GM19463 (cell line): ENCODE measurements at regions not wholly inside any gene's neighbourhood (a gene's known extent, or its start where the extent isn't known, plus 50 kb on each side); places are given as distances from the start of the nearest gene placed in this dataset.

Source experiments
- ATAC-seq: cut with Tn5 transposase; IDR thresholded peaks from one replicate; pipeline ENCODE4 v1.9.1; 2021; ENCODE audit warnings: mild to moderate bottlenecking, moderate library complexity; ENCODE audit not compliant: unreplicated experiment

DNA sequence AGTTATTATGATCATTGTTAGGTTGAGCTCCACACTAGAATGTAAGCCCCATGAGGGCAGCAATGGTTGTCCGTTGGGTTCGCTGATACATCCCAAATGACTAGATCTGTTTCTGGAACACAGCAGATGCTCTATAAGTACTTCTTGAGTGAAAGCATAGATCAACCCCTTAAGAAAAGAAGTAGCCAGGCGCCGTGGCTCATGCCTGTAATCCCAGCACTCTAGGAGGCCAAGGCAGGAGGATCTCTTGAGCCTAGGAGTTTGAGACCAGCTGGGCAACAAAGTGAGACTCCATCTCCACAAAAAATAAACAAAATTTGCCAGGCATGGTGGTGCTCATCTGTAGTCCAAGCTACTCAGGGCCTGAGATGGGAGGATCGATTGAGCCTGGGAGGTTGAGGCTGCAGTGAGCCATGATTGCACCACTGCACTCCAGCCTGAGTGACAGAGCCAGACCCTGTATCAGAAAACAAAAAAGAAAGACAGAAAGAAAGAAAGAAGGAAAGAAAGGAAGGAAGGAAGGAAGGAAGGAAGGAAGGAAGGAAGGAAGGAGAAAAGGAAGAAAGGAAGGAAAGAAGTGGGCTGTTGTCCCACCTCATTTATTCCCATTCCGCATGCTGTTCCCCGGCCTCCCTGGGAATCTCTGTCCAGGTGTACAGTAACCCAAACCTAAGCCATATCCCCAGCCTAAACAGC, 54.4 kb upstream of the RPL38 start:
- no peak for ATAC-seq

DNA sequence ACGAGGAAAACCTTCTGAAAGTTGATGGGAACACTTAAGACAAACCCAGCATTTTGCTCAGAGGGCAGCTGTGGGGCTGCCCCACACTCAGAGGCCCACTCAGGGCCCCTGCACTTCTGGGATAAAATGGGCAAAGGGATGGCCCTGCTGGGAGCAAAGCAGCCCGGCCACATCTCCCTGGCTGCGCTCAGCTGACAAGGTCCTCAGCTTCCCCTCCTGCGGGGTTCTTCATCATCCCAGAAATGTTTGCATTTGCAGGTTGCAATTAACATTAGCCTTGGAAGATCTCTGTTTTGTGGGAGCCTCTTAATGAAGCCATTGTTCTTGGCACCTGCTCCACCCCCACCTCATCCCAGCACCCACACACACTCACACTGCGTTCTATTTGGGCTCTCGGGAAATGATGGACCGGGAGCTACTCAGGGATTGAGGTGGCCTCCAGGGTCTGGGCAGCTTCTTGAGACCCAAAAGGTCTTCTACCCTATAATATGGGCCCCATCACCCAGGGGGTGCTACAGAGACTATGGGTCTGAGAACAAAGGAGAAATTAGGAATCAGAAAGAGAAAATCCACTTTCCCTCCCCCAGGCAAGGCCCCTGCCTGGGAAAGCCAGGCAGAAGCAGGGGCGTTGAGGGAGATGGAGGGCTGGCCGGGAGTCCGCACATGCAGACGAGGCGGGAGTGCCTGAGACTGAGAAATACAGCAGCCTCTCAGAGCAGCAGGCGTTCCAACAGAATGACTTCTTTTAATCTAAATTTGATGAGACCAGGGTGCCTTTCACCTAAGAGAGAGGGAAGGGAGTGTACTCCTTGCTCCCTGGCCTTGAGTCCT, 53.7 kb upstream of the RPL38 start:
- no peak for ATAC-seq

DNA sequence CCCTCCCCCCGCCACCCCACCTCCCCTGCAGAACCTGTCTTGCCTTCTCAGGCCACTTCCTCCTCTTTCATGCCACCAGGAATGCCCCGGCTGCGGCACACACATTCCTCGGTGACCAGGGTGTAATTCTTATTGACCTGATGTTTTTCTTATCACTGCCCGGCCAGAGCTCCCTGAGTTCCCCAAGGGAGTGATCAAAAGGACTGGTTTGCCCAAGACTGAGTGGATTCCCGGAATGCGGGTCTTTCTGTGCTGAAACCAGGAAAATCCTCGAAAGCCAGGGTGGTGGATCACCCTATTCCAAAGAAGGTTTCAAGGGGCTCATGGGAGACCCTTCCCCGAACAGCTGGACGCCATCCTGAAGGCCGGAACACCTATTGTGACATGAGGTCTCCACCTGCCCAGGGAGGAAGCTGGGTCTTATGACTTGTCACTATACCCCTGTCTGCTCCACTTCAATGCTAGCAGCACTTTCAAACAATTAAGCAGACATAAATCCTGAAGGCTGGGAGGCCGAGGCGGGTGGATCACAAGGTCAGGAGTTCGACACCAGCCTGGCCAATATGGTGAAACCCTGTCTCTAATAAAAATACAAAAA, 53.0 kb upstream of the RPL38 start:
- ATAC-seq = no peak

DNA sequence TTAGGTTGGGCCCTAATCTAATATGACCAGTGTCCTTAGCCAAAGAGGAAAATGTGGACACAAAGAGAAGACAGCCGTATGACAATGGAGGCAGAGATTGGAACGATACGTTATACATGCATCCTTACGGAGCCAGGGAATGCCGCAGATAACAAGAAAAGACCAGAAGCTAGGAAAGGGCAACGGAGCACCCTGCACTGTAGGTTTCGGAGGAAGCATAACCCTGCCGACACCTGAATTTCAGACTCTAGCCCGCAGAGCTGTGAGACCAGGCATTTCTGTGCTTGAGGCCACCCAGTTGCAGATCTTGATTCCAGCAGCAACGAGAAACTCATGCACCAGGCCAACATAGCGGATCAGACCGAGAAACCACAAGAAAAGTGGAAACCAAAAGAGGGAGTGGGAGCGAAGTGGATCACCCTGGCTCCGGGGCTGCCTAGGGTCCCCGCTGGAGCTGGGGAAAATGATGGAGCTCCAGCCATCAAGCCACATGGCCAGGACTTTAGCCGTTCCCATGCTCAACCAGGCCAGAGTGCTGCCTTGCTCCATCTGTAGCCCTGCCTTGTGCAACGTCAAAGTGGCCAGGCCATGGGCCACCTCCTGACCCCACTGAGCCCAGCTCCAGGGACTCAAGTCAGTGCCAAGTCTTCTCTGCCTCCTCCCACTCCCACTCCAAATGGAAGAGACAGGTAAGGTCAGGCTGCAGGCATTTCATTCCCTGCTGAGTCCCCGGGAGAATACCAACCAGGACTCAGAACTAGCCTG, 51.7 kb upstream of the RPL38 start:
- ATAC-seq = no peak

DNA sequence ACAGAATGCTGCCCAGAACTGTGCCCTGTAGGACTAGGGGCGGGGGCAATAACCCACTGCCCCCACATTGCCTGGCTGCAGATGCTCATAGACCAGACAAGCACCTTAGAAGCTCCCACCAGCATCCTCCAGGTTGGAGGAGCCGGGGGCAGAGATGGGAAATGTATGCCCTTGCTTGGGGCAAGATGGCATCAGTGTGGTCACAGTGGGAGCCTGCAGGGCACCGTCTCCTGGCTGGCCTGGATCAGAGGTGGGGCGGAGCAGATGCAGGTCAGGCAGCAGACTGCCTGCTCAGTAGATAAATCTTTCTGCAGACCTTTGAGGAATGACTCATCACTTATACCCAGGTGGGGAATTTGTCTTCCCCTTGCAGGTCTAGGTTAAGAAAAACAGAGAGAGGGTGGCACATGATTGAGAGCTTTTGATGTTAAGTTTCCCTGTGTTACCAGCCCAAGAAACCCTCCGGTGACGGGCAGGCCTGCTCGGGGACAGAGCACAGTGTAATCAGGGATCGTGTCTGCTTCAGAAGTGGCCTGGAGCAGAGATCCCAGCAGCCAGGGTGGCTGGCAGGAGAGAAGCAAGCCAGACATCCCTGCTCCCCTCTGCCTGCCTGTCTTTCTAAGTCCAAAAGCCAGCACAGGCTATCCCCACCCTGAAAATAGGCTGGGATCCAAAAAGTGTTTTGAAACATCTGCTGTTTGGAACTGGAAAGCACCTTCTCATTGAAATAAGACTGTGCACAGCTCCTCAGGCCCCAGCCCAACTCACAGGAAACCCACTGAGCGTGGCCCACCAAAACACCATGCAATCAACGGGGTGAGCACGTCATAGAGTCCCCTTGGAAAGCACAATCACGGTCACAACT, 50.7 kb upstream of the RPL38 start:
- ATAC-seq = no peak

DNA sequence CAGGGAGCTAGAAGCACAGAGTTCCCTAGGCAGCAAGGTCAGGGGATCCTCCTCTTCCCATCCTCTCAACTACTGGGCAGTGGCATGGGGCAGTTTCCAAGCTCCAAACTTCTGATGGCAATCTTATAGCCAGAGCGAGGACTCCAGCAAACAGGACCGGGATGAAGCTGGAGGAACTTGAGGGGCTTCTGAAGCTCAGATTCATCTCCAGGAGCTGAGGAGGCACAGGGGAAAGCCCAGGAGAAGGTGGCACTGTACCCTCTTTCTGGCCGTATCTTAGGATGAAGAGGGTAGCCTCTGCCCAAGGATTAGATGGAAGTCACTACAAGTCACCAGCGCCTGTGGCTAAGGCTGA, 50.0 kb upstream of the RPL38 start:
- ATAC-seq = no peak
